ENCODE measurements at regions not wholly inside any gene's neighbourhood (a gene's known extent, or its start where the extent isn't known, plus 50 kb on each side); places are given as distances from the start of the nearest gene placed in this dataset.

- no peak overlapping the region for H3K4me3 Mint-ChIP-seq
- H3K4me1 Mint-ChIP-seq, result no peaks in the 10 kb centered on the region
- H3K27ac Mint-ChIP-seq, result no peak overlapping the region
- Histone ChIP-seq H3K4me1 (ENCODE audit: control insufficient read depth in 1 of 2, insufficient read depth in 2 of 2, low read length in 2 of 2) (no peaks in the 10 kb centered on the region), H3K27me3 (ENCODE audit: control insufficient read depth in 2 of 2, insufficient read depth in 2 of 2, low read length in 2 of 2) (no peaks in the 10 kb centered on the region), H3K79me2 (ENCODE audit: insufficient read depth, low read length) (no peaks in the 10 kb centered on the region), H4K20me1 (ENCODE audit: insufficient read depth, low read length) (no peaks in the 10 kb centered on the region), H3K9me3 (replicated peaks in 1 of 2; ENCODE audit: control insufficient read depth in 1 of 2, insufficient read depth in 1 of 2, low read length in 2 of 2) (no peaks in the 10 kb centered on the region), H3K9ac (ENCODE audit: insufficient read depth, low read length, poor library complexity, severe bottlenecking) (no peak overlapping the region), H3K36me3 (replicated peaks in 1 of 2; ENCODE audit: control insufficient read depth in 1 of 2, insufficient read depth in 2 of 2, low read length in 2 of 2) (no peaks in the 10 kb centered on the region), H3K4me2 (replicated peaks; ENCODE audit: extremely low read depth, low read length, poor library complexity, severe bottlenecking) (no peak overlapping the region), H3K4me3 (replicated peaks in 1 of 3; ENCODE audit: low read depth in 2 of 3, low read length in 3 of 3) (no peak overlapping the region), H3K27ac (ENCODE audit: low read depth in 1 of 2, low read length in 2 of 2) (no peak overlapping the region), H2AFZ (ENCODE audit: insufficient read depth, low read depth, low read length, poor library complexity, severe bottlenecking) (no peak overlapping the region)
- no peak for TF ChIP-seq CTCF (IDR thresholded peaks at IDR 0.05)
- no peak for DNase-seq
- intact Hi-C loops (cut with micrococcal nuclease), result no loop called here
- WGBS (ENCODE audit: insufficient coverage), result 88% methylated on average over 4 of the region's 5 CpGs
- peaks cover 3 to 7% (median 4%) of the 10 kb centered on the region in 3 donors for H3K27me3 Mint-ChIP-seq (ENCODE audit: low read depth in 3 of 3)
- H3K9me3 Mint-ChIP-seq, result peaks cover 0 to 7% (median 0%) of the 10 kb centered on the region in 7 donors
- H3K36me3 Mint-ChIP-seq, result no peaks in the 10 kb centered on the region
Measured at GRCh38 chr18:49701190-49701589, 112.1 kb downstream of the ACAA2 start.

GRCh38 chr18:49699303-49699702 is 114.0 kb downstream of the ACAA2 start:
- H3K27ac Mint-ChIP-seq, result peak overlapping the region in 1 of 7 donors; percentile 78
- peaks cover 3 to 8% (median 7%) of the 10 kb centered on the region in 3 donors for H3K27me3 Mint-ChIP-seq (ENCODE audit: low read depth in 3 of 3)
- no peak overlapping the region for H3K27ac ChIP-seq (ENCODE audit: low read depth in 1 of 2, low read length in 2 of 2)
- H3K9me3 ChIP-seq (replicated peaks in 1 of 2; ENCODE audit: control insufficient read depth in 1 of 2, insufficient read depth in 1 of 2, low read length in 2 of 2), result no peaks in the 10 kb centered on the region
- H3K9me3 Mint-ChIP-seq, result peaks cover 0 to 3% (median 0%) of the 10 kb centered on the region in 7 donors
- no peak overlapping the region for H3K9ac ChIP-seq (ENCODE audit: insufficient read depth, low read length, poor library complexity, severe bottlenecking)
- no peak for DNase-seq
- H3K27me3 ChIP-seq (ENCODE audit: control insufficient read depth in 2 of 2, insufficient read depth in 2 of 2, low read length in 2 of 2), result no peaks in the 10 kb centered on the region
- no peak overlapping the region for H2AFZ ChIP-seq (ENCODE audit: insufficient read depth, low read depth, low read length, poor library complexity, severe bottlenecking)
- H3K79me2 ChIP-seq (ENCODE audit: insufficient read depth, low read length), result no peaks in the 10 kb centered on the region
- H3K4me1 ChIP-seq (ENCODE audit: control insufficient read depth in 1 of 2, insufficient read depth in 2 of 2, low read length in 2 of 2), result no peaks in the 10 kb centered on the region
- TF ChIP-seq CTCF (IDR thresholded peaks at IDR 0.05), result no peak
- no peak overlapping the region for H3K4me2 ChIP-seq (replicated peaks; ENCODE audit: extremely low read depth, low read length, poor library complexity, severe bottlenecking)
- no peaks in the 10 kb centered on the region for H3K36me3 ChIP-seq (replicated peaks in 1 of 2; ENCODE audit: control insufficient read depth in 1 of 2, insufficient read depth in 2 of 2, low read length in 2 of 2)
- no peaks in the 10 kb centered on the region for H3K36me3 Mint-ChIP-seq
- H3K4me1 Mint-ChIP-seq, result no peaks in the 10 kb centered on the region
- H4K20me1 ChIP-seq (ENCODE audit: insufficient read depth, low read length), result no peaks in the 10 kb centered on the region
- WGBS (ENCODE audit: insufficient coverage), result 100% methylated on average over 4 of the region's 6 CpGs
- intact Hi-C loops (cut with micrococcal nuclease), result no loop called here
- H3K4me3 Mint-ChIP-seq, result no peak overlapping the region
- H3K4me3 ChIP-seq (replicated peaks in 1 of 3; ENCODE audit: low read depth in 2 of 3, low read length in 3 of 3), result no peak overlapping the region

Data from CD14-positive monocyte (primary cell).